ENCODE measurements at regions not wholly inside any gene's neighbourhood (a gene's known extent, or its start where the extent isn't known, plus 50 kb on each side); places are given as distances from the start of the nearest gene placed in this dataset.

DNA sequence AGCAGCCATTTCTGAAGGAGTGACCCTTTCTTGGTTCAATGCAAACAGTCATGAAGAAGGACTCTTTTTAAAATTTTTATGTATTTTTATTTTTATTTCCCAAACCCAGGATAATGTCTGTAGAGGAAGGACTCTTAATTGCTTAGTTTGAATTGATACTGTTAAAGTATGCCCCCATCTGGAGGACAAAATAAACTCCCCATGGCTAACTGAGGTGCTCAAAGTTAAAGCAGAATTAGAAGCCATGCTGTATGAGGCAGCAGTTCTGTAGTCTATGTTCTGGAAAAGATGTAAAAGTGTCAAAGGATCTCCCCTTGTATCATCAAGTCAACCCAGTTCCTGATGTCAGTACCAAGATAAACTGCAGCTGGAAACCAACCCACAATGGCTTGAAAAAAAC, 617.9 kb upstream of the GRM3 start:
- TF ChIP-seq, protein P1, sequence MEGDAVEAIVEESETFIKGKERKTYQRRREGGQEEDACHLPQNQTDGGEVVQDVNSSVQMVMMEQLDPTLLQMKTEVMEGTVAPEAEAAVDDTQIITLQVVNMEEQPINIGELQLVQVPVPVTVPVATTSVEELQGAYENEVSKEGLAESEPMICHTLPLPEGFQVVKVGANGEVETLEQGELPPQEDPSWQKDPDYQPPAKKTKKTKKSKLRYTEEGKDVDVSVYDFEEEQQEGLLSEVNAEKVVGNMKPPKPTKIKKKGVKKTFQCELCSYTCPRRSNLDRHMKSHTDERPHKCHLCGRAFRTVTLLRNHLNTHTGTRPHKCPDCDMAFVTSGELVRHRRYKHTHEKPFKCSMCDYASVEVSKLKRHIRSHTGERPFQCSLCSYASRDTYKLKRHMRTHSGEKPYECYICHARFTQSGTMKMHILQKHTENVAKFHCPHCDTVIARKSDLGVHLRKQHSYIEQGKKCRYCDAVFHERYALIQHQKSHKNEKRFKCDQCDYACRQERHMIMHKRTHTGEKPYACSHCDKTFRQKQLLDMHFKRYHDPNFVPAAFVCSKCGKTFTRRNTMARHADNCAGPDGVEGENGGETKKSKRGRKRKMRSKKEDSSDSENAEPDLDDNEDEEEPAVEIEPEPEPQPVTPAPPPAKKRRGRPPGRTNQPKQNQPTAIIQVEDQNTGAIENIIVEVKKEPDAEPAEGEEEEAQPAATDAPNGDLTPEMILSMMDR (IDR thresholded peaks at IDR 0.05; ENCODE audit: low read depth, low read length): no peak
- TF ChIP-seq, protein P2, sequence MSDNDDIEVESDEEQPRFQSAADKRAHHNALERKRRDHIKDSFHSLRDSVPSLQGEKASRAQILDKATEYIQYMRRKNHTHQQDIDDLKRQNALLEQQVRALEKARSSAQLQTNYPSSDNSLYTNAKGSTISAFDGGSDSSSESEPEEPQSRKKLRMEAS (IDR thresholded peaks at IDR 0.05; ENCODE audit: low read depth, low read length): no peak

Data from NB4 (cell line).